IMR-90 (cell line): ENCODE measurements at regions not wholly inside any gene's neighbourhood (a gene's known extent, or its start where the extent isn't known, plus 50 kb on each side); places are given as distances from the start of the nearest gene placed in this dataset.

Experiments
- ATAC-seq: fragments of 200-7000 bp; cut with Tn5 transposase; 2 replicates; pipeline ENCODE4 v1.9.1; 2020; ENCODE audit warnings: low read depth, mild to moderate bottlenecking, moderate library complexity
- BruUV-seq: library from RNA; stranded (reverse); fragments of 400-500 nt; replicated peaks from 2 replicates; lab custom pipeline; 2021; lab: Mats Ljungman, UMichigan
- CTCF ChIA-PET: fragments of 300-600 bp; formaldehyde crosslinking; extraction: SDS; loops from one replicate; lab custom pipeline; 2021; ENCODE audit warnings: antibody characterized with exemption; lab: Yijun Ruan, JAX
- POLR2A ChIA-PET: fragments of 300-600 bp; sonication (Branson Sonifier 250); formaldehyde crosslinking; loops from one replicate; lab custom pipeline; 2022; ENCODE audit warnings: antibody characterized with exemption; ENCODE audit not compliant: unreplicated experiment; lab: Charles Lee
- DNase-seq: peaks from one replicate; pipeline ENCODE4 v3.0.0; 2013
- H2AFZ ChIP-seq: replicated peaks from 2 replicates; pipeline ENCODE3; 2013; ENCODE audit warnings: low read length, mild to moderate bottlenecking; ENCODE audit not compliant: poor library complexity
- H2AK5ac ChIP-seq: 2 replicates; pipeline ENCODE4 v1.6.1; 2013; ENCODE audit warnings: low read depth, low read length, inconsistent platforms
- H2AK9ac ChIP-seq: replicated peaks from 2 replicates; pipeline ENCODE3; 2013; ENCODE audit warnings: mild to moderate bottlenecking, low read depth, low read length, moderate library complexity; ENCODE audit not compliant: poor library complexity
- H2BK120ac ChIP-seq: 2 replicates; pipeline ENCODE4 v1.6.1; 2013; ENCODE audit warnings: low read depth, low read length, inconsistent platforms
- H2BK15ac ChIP-seq: 3 replicates; pipeline ENCODE4 v1.6.1; 2013; ENCODE audit warnings: low read depth, low read length, inconsistent platforms
- H2BK20ac ChIP-seq: 2 replicates; pipeline ENCODE4 v1.6.1; 2013; ENCODE audit warnings: low read depth, mild to moderate bottlenecking, inconsistent platforms, low read length, moderate library complexity
- H2BK5ac ChIP-seq: 2 replicates; pipeline ENCODE4 v1.6.1; 2013; ENCODE audit warnings: mild to moderate bottlenecking, low read depth, low read length, inconsistent platforms; ENCODE audit not compliant: poor library complexity, severe bottlenecking
- H3K14ac ChIP-seq: replicated peaks from 2 replicates; pipeline ENCODE4 v1.6.1; 2013; ENCODE audit warnings: low read depth, low read length, inconsistent platforms
- H3K18ac ChIP-seq: 2 replicates; pipeline ENCODE4 v1.6.1; 2013; ENCODE audit warnings: low read depth, low read length, control low read depth
- H3K23ac ChIP-seq: 2 replicates; pipeline ENCODE4 v1.6.1; 2013; ENCODE audit warnings: low read depth, low read length, inconsistent platforms
- H3K27ac ChIP-seq: 2 replicates; pipeline ENCODE4 v1.5.1; 2013; ENCODE audit warnings: mild to moderate bottlenecking, control low read depth, low read length; ENCODE audit not compliant: insufficient read depth
- H3K27me3 ChIP-seq: 2 replicates; pipeline ENCODE4 v1.6.1; 2013; ENCODE audit warnings: low read length; ENCODE audit not compliant: control insufficient read depth, insufficient read depth
- H3K36me3 ChIP-seq: 2 replicates; pipeline ENCODE4 v1.6.1; 2013; ENCODE audit warnings: low read length, mixed read lengths; ENCODE audit not compliant: control insufficient read depth, insufficient read depth
- H3K4ac ChIP-seq: 2 replicates; pipeline ENCODE4 v1.6.1; 2013; ENCODE audit warnings: low read depth, low read length, inconsistent platforms
- H3K4me1 ChIP-seq: 2 replicates; pipeline ENCODE4 v1.6.1; 2013; ENCODE audit warnings: low read length, mixed read lengths; ENCODE audit not compliant: control insufficient read depth, insufficient read depth
- H3K4me2 ChIP-seq: 2 replicates; pipeline ENCODE4 v1.6.1; 2013; ENCODE audit warnings: low read depth, mild to moderate bottlenecking, control low read depth, low read length, moderate library complexity
- H3K4me3 ChIP-seq: 2 replicates; pipeline ENCODE4 v1.5.1; 2013; ENCODE audit warnings: low read depth, mild to moderate bottlenecking, control low read depth, low read length, moderate library complexity; ENCODE audit not compliant: insufficient read depth
- H3K56ac ChIP-seq: 2 replicates; pipeline ENCODE4 v1.6.1; 2013; ENCODE audit warnings: low read length, inconsistent platforms; ENCODE audit not compliant: insufficient read depth; ENCODE audit errors: extremely low read depth
- H3K79me1 ChIP-seq, 2 experiments: 2 replicates each; pipeline ENCODE4 v1.6.1; 2013; ENCODE audit warnings: low read length in 2 of 2, inconsistent platforms in 1 of 2, low read depth in 1 of 2
- H3K9ac ChIP-seq: 2 replicates; pipeline ENCODE4 v1.6.1; 2013; ENCODE audit warnings: low read depth, low read length, control low read depth
- H3K9me1 ChIP-seq: 2 replicates; pipeline ENCODE4 v1.6.1; 2013; ENCODE audit warnings: low read length, inconsistent platforms; ENCODE audit not compliant: insufficient read depth
- H3K9me3 ChIP-seq: 2 replicates; pipeline ENCODE4 v1.6.1; 2013; ENCODE audit warnings: low read length; ENCODE audit not compliant: control insufficient read depth, insufficient read depth
- H4K20me1 ChIP-seq: 2 replicates; pipeline ENCODE4 v1.6.1; 2013; ENCODE audit warnings: low read length, inconsistent platforms; ENCODE audit not compliant: insufficient read depth
- H4K5ac ChIP-seq: 2 replicates; pipeline ENCODE4 v1.6.1; 2013; ENCODE audit warnings: mild to moderate bottlenecking, low read depth, low read length, control low read depth
- H4K8ac ChIP-seq, 2 experiments: 2 replicates each; pipeline ENCODE4 v1.6.1; 2013; ENCODE audit warnings: low read depth in 2 of 2, low read length in 2 of 2, control low read depth in 1 of 2, inconsistent platforms in 1 of 2
- H4K91ac ChIP-seq: 2 replicates; pipeline ENCODE4 v1.6.1; 2013; ENCODE audit warnings: low read depth, low read length, inconsistent platforms; ENCODE audit not compliant: insufficient read depth
- RCOR1 ChIP-seq: IDR thresholded peaks from 2 replicates; pipeline ENCODE4 v1.6.1; 2012; ENCODE audit warnings: mild to moderate bottlenecking, low read length, improper control_type of control experiment; ENCODE audit not compliant: insufficient replicate concordance
- WGBS, 2 experiments: methylation state at CpG; one replicate each; pipeline versions ENCODE4 v1.1.5 to v1.1.7; 2013; ENCODE audit warnings: missing lambda C conversion rate in 2 of 2; ENCODE audit not compliant: insufficient read length in 1 of 2; ENCODE audit errors: extremely low coverage in 2 of 2; 5-methylcytosine and 5-hydroxymethylcytosine counted together
- dilution Hi-C: fragments of 300-500 bp; cut with HindIII; formaldehyde crosslinking; loops from one replicate; pipeline ENCODE4 v1.14.3; 2018; ENCODE audit warnings: low sequenced_read_pairs; ENCODE audit not compliant: unreplicated experiment
- in situ Hi-C: fragments of 300-500 bp; cut with MboI; formaldehyde crosslinking; loops from 3 replicates; pipeline ENCODE4 v1.14.3; 2019; ENCODE audit warnings: low sequenced_read_pairs, inconsistent platforms, mixed read lengths
- intact Hi-C: fragments of 100-400 bp; cut with micrococcal nuclease; formaldehyde crosslinking; loops from 2 replicates; pipeline ENCODE4 v1.10.0; 2022

DNA sequence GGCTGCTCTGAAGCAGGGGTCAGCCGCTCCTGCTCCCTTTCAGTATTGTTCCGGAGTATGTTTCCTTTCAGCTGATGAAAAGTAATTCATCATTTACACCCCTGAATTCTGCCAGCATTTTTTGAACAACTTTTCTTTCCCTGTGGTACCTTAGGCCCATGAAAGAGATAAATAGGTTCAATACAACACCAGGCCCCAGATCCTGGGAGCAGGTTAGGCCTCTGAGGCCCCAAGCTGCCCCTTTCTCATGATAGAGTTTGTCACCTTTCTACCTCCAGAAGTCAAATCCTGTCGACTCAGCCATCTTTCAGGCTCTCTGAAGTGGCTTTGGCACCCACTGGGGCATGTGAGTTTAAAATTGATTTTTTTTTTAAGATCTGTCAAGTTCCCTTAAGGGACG, 1415.1 kb upstream of the ZEB2 start:
- H3K9me1 ChIP-seq: no peaks in the 10 kb centered on the region
- no peaks in the 10 kb centered on the region for H3K79me1 ChIP-seq
- no peak overlapping the region for H3K27ac ChIP-seq
- no peak overlapping the region for H3K4me2 ChIP-seq
- no peak for TF ChIP-seq RCOR1
- H3K27me3 ChIP-seq: no peaks in the 10 kb centered on the region
- no peaks in the 10 kb centered on the region for H3K9me3 ChIP-seq
- no peak overlapping the region for H3K18ac ChIP-seq
- H3K4ac ChIP-seq: no peak overlapping the region
- H3K14ac ChIP-seq: no peak overlapping the region
- H2BK120ac ChIP-seq: no peak overlapping the region
- no peaks in the 10 kb centered on the region for H4K20me1 ChIP-seq
- H2AK9ac ChIP-seq: no peak overlapping the region
- dilution Hi-C loops: no loop called here
- H4K8ac ChIP-seq: no peak overlapping the region
- no peak overlapping the region for H3K4me3 ChIP-seq
- no peak overlapping the region for H3K23ac ChIP-seq
- no peak overlapping the region for H2BK5ac ChIP-seq
- no peak overlapping the region for H4K5ac ChIP-seq
- H3K36me3 ChIP-seq: no peaks in the 10 kb centered on the region
- POLR2A ChIA-PET: no interaction called here
- H2AFZ ChIP-seq: no peak overlapping the region
- no peak overlapping the region for H4K91ac ChIP-seq
- no peak overlapping the region for H3K9ac ChIP-seq
- H2BK15ac ChIP-seq: no peak overlapping the region
- BruUV-seq: no TSS peak
- WGBS, 2 experiments: 80% methylated on average over 1 of the region's 4 CpGs; no CpG with 5 or more reads in 1 of the 2 experiments
- in situ Hi-C loops: no loop called here
- DNase-seq (no peak), ATAC-seq (no peak)
- H3K56ac ChIP-seq: no peak overlapping the region
- no peaks in the 10 kb centered on the region for H3K4me1 ChIP-seq
- H2AK5ac ChIP-seq: no peak overlapping the region
- CTCF ChIA-PET: no interaction called here
- no peak overlapping the region for H2BK20ac ChIP-seq
- intact Hi-C loops: no loop called here
